Left forelimb (tissue), 1 donor: ENCODE measurements at regions not wholly inside any gene's neighbourhood (a gene's known extent, or its start where the extent isn't known, plus 50 kb on each side); places are given as distances from the start of the nearest gene placed in this dataset.

Experiments used
- DNase-seq: peaks from one replicate; pipeline ENCODE4 v3.0.0-alpha.2; 2018; ENCODE audit warnings: low spot score

DNA sequence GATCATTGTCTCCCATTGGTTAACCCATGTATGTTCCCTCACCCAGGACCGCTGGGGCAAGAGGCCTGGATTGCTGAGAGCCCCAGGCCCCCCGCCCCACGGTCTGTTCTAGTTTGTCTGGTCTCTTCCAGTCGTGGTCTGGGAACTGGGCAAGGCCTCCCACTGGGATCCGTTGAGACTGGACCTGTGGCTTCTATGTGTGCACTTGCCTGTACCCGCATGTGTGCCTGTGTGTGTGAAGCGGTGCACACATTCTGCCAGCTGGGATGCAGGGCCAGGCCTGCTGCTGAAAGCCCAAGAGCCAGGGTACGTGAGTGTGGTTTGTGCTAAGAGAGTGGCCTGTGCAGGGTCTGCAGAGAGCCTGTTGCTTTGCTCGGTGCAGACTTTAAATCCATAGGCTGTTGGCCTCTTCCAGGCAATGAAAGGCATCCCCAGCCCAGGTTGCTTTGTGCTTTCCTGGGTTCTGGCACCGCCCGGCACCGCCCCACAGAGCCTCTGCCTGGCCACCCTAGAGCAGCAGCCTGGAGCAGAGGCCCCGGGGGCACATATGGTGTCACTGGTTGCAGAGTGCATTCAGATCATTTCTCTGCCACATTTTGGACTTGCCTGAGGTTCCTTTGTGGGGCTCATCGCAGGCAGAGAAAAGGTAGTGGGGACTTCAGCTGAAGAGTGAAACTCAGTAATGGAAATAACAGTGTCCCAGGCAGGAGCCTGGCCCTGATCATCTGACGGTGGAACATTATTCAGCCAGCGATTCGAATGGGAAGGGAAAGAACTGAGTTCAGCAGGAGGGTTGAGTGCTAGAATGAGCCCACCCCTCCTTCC, 215.5 kb downstream of the GLRX3 start:
- peak; percentile 31 for DNase-seq

DNA sequence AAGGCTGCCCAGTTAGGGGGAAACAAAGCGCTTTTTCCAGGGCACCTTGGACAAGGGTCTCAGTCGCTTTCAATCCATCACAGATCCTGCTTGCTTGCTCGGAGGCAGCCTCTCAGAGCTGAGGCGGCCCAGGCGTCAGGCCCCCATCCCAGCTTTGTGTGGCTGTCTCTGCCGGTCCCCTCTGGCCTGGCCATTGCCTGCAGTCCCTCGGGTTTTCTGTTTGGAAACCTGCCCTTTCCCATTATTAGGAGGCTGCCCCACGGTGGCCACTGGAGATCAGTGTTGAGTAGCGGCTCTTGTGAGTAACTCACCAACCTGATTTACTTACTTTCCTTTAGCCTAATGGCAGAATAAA, 216.1 kb downstream of the GLRX3 start:
- DNase-seq = peak; percentile 45

GRCh38 chr10:130353928-130354572, 217.9 kb downstream of the GLRX3 start:
- peak; percentile 4 for DNase-seq

DNA sequence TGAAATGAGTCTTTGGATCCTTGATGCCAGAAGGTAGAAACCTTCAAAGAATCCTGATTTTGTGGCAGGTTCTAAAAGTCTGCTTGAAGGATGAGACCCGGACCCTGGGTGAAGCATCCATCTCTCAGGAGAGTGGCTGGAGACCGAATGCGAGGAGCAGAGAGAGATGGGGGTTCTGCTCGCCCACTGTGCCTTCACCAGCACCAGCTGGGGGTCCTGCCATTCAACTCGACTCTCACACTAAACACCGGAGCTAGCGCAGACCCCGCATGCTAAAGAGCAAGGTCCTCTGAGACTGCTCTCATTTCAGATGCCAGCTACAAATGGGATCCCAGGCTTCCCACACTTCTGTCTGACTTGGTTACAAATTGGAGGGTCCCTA, 218.4 kb downstream of the GLRX3 start:
- DNase-seq = no peak

GRCh38 chr10:130354976-130355795, 219.0 kb downstream of the GLRX3 start:
- peak; percentile 25 for DNase-seq

- DNase-seq = peak; percentile 30
These were observed 220.2 kb downstream of the GLRX3 start for GRCh38 chr10:130356429-130356828.

DNA sequence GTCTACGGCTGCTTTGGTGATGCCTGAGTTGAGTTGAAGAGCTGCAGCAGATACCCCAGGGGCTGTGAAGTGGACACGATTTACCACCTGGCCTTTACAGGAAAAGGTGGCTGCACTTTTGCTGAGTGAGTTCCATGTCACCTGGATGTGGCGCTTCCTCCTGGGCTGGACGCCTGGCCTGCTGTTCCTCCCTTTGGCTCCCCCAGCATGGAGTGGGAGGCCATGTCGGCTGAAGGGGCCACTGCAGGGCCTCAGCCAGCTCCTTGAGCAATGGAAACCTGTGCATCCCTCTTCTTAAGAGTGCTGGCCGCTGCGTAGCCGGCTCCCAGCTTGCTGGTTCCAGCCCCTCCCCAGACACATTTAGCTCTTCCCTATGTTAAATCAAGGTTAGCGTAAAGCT, 221.0 kb downstream of the GLRX3 start:
- peak; percentile 38 for DNase-seq

- DNase-seq = peak; percentile 44
These were observed 221.8 kb downstream of the GLRX3 start for GRCh38 chr10:130357951-130358350.

- peak; percentile 54 for DNase-seq
These were observed 222.9 kb downstream of the GLRX3 start for GRCh38 chr10:130358981-130359650.

DNA sequence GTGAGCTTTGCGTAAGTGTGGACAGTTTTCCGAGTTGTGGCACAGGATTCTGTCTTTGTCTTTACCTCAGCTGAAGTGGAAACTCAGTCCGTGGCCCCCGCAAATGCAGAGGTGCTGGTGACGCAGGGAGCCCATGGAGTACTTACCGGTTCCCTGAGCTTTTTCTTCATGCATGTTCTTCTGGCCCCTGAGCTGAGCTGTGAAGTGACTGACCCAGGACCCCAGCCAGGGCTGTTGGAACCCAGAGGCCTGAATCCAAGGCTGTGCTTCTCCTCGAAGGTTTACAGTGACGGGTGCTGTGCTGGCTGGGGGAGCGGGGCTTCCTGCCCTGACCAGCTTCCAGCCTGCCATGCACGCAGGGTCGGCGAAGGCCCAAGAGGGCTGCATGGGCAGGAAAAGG, 223.5 kb downstream of the GLRX3 start:
- peak; percentile 20 for DNase-seq

- peak; percentile 47 for DNase-seq
These were observed 224.7 kb downstream of the GLRX3 start for GRCh38 chr10:130360826-130361311.

DNA sequence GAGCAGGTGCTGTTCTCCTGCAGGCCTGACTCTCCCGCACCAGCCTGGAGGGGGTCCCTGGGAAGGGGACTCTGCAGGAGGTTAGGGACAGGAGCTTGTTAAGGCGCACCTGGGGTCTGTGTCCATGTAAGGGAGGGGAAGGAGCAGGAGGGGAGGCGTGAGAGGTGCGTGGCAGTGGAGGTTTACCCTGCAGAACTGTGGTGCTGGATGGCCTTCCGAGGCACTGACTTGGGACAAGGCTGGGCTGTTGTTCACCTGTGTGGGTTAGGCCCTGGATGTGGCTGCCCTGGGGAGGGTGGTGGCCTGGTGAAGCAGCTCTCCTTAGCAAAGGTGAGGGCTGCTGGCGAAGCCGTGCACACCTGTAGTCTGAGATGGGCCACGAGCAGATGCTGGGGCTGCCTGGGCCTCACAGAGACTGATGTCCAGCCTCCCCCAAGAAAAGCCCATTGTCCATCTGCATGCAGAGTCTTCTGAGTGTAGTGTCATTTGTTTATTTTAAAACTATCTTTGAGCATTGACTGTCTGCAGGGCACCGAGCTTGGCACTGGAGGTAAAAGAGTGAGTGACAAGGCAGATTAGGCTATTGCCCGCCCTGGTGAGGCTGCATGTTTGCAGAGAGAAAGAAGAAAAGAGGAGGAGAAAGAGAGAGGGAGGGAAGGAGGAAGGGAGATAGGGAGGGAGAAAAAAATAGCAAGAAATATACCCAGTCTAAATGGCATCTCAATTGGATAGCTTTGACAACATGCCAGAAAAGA, 225.3 kb downstream of the GLRX3 start:
- peak; percentile 33 for DNase-seq

- peak; percentile 50 for DNase-seq
These were observed 226.1 kb downstream of the GLRX3 start for GRCh38 chr10:130362308-130362761.

DNA sequence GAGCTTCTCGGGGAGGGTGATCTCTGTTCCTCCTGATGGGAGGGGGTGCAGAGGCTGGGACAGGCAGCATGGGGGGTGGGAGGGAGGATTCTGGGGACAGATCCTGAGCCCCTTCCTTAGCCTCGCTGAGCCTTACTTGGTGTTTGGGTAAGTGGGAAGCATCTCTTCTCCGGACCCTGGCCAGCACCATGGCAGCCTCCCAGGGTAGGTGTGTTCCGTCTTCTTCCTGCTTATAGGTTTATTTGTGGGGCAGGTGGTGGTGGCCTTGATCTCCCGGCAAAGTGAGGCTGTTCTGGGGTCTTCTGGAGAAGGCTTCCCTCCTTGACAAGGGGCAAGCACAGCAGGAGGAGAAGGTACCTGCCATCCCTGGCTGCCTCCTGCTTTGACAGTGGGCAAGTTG, 226.9 kb downstream of the GLRX3 start:
- DNase-seq = peak; percentile 44

GRCh38 chr10:130363899-130364445, 227.8 kb downstream of the GLRX3 start:
- DNase-seq = peak; percentile 53

- DNase-seq = peak; percentile 28
These were observed 228.6 kb downstream of the GLRX3 start for GRCh38 chr10:130364631-130365411.

DNA sequence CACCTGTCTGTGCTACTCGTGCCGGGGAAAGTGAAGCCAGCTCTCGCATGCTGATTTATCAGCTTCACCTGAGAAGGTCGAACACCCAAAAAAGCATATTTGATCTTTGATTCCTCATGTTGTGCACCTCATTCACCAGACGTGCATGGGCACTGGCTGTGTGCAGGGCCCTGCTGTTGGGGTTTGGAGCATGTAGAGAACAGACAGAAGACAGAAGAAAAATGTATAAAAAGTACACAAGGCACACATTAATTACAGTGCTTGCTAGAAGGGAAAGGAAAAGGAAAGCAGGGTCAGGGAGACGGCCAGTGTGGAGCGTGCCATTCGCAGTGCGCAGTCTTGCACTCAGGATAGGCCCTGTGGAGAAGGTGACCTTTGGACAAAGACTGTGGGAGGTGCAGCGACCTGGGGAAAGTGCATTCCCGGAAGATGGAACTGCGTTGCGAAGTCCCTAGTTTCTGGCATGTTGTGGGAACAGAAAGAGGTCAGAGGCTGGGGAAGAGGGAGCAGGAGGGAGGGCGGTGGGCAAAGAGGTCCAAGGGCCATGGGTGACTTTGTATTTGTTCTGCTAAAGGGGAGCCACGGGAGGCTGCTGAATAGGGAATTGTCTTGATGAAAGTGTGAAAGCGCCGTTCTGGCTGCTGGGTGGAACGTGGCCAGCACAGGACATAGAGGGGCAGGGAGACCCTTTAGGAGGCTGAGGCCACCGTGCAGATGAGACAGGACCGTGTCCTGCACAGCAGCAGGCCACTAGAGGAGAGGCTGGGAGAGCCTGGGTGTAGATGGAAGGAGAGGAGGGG, 232.8 kb downstream of the GLRX3 start:
- DNase-seq = peak; percentile 23

DNA sequence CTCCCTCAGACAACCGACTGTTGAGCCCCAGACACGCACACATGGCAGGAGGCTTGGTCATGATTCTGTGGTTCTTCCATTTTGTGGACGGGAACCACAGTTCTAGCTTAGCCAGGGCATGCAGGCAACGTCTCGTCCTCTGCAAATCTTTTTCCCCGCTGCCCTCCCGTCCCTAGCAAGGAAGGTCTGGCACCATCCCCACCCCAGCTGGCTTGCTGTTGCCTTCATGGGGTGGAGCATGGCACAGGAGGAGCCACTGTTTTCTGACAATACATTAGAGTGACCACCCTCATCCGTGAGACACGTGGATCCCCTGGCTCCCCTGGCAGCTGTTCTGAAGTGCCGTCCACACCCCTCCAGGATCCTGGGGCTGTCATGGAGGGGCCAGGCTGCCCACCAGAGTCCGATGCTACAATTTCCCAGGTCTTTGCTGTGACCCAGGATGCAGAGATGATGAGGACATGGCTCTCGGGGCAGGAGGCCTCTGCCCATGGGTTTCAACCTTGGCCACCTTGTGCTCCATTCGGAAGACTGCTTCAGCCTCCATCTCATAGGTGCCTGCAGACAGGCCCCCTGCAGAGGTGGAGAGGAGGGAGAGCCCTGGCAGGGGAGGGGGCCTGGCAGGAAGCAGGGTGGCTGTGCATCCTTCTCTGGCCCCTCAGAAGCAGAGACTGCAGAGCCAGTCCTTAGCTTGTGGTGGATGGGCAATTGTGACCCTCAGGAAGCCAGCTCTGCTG, 233.6 kb downstream of the GLRX3 start:
- DNase-seq = peak; percentile 42
